SK-N-SH treated with all-trans-retinoic acid at 6 μM for 48 hours (cell line): ENCODE measurements at regions not wholly inside any gene's neighbourhood (a gene's known extent, or its start where the extent isn't known, plus 50 kb on each side); places are given as distances from the start of the nearest gene placed in this dataset.

Experiments
- BACH2 ChIP-seq: fragments of 250-450 bp; sonication (Bioruptor Pico); IDR thresholded peaks from 2 replicates; pipeline ENCODE4 v1.9.0; 2021; ENCODE audit warnings: mild to moderate bottlenecking, borderline replicate concordance
- ESRRG ChIP-seq: fragments of 250-450 bp; sonication (Bioruptor Pico); IDR thresholded peaks from 2 replicates; pipeline ENCODE4 v1.6.1; 2021; ENCODE audit warnings: mild to moderate bottlenecking
- GLIS3 ChIP-seq: fragments of 250-450 bp; sonication (Bioruptor Pico); IDR thresholded peaks from 2 replicates; pipeline ENCODE4 v1.5.0; 2020; ENCODE audit warnings: mild to moderate bottlenecking, moderate library complexity
- OSR1 ChIP-seq: fragments of 250-450 bp; sonication (Bioruptor Pico); IDR thresholded peaks from 2 replicates; pipeline ENCODE4 v1.8.0; 2022; ENCODE audit warnings: moderate library complexity, mild to moderate bottlenecking, inconsistent platforms
- SNAI2 ChIP-seq: fragments of 250-450 bp; sonication (Bioruptor Pico); IDR thresholded peaks from 2 replicates; pipeline ENCODE4 v1.5.0; 2020; ENCODE audit warnings: mild to moderate bottlenecking, moderate library complexity
- ZFP3 ChIP-seq: fragments of 250-450 bp; sonication (Bioruptor Pico); IDR thresholded peaks from 2 replicates; pipeline ENCODE4 v1.5.0; 2020; ENCODE audit warnings: mild to moderate bottlenecking, moderate library complexity
- ZFP30 ChIP-seq: fragments of 450-650 bp; formaldehyde crosslinking; IDR thresholded peaks from 2 replicates; pipeline ENCODE4 v1.5.0; 2022; ENCODE audit warnings: mild to moderate bottlenecking, moderate library complexity
- ZNF565 ChIP-seq: fragments of 450-650 bp; formaldehyde crosslinking; conservative IDR thresholded peaks from 2 replicates; pipeline ENCODE4 v1.5.0; 2020; ENCODE audit warnings: low read depth, mild to moderate bottlenecking, moderate library complexity
- ZNF70 ChIP-seq: fragments of 450-650 bp; formaldehyde crosslinking; IDR thresholded peaks from 2 replicates; pipeline ENCODE4 v1.5.0; 2020; ENCODE audit warnings: mild to moderate bottlenecking, moderate library complexity
- TF ChIP-seq, protein P1 (sequence below): fragments of 250-450 bp; sonication (Bioruptor Pico); IDR thresholded peaks from 2 replicates; pipeline ENCODE4 v1.8.0; 2020; ENCODE audit warnings: mild to moderate bottlenecking, moderate library complexity, borderline replicate concordance
- TF ChIP-seq, protein P2 (sequence below): fragments of 250-450 bp; sonication (Bioruptor Pico); IDR thresholded peaks from 2 replicates; pipeline ENCODE4 v1.5.1; 2020; ENCODE audit warnings: low read depth, mild to moderate bottlenecking, moderate library complexity

DNA sequence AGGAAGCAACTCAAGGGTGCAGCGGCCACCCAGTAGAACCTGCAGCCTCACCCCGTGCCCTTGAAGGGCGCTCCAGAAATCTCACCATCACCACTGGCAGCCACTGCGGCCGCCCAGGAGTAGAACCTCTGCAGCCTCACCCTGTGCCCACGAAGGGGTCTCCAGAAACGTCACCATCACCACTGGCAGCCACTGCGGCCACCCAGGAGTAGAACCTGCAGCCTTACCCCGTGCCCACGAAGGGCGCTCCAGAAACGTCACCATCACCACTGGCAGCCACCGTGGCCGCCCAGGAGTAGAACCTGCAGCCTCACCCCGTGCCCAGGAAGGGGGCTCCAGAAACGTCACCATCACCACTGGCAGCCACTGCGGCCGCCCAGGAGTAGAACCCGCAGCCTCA is 336.0 kb downstream of the TEX29 start:
- TF ChIP-seq ZNF565 (CRISPR knock-in tag), result no peak
- TF ChIP-seq ZFP3 (CRISPR knock-in tag), result no peak
- TF ChIP-seq GLIS3 (CRISPR knock-in tag), result no peak
- TF ChIP-seq, protein P1, sequence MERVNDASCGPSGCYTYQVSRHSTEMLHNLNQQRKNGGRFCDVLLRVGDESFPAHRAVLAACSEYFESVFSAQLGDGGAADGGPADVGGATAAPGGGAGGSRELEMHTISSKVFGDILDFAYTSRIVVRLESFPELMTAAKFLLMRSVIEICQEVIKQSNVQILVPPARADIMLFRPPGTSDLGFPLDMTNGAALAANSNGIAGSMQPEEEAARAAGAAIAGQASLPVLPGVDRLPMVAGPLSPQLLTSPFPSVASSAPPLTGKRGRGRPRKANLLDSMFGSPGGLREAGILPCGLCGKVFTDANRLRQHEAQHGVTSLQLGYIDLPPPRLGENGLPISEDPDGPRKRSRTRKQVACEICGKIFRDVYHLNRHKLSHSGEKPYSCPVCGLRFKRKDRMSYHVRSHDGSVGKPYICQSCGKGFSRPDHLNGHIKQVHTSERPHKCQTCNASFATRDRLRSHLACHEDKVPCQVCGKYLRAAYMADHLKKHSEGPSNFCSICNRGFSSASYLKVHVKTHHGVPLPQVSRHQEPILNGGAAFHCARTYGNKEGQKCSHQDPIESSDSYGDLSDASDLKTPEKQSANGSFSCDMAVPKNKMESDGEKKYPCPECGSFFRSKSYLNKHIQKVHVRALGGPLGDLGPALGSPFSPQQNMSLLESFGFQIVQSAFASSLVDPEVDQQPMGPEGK (CRISPR knock-in tag), result no peak
- no peak for TF ChIP-seq ZFP30 (CRISPR knock-in tag)
- no peak for TF ChIP-seq ESRRG
- TF ChIP-seq BACH2 (CRISPR knock-in tag), result no peak
- TF ChIP-seq SNAI2 (CRISPR knock-in tag), result no peak
- no peak for TF ChIP-seq ZNF70 (CRISPR knock-in tag)
- TF ChIP-seq, protein P2, sequence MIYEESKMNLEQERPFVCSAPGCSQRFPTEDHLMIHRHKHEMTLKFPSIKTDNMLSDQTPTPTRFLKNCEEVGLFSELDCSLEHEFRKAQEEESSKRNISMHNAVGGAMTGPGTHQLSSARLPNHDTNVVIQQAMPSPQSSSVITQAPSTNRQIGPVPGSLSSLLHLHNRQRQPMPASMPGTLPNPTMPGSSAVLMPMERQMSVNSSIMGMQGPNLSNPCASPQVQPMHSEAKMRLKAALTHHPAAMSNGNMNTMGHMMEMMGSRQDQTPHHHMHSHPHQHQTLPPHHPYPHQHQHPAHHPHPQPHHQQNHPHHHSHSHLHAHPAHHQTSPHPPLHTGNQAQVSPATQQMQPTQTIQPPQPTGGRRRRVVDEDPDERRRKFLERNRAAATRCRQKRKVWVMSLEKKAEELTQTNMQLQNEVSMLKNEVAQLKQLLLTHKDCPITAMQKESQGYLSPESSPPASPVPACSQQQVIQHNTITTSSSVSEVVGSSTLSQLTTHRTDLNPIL (CRISPR knock-in tag), result no peak
- no peak for TF ChIP-seq OSR1 (CRISPR knock-in tag)
